Stomach smooth muscle (tissue), 2 donors: ENCODE measurements at regions not wholly inside any gene's neighbourhood (a gene's known extent, or its start where the extent isn't known, plus 50 kb on each side); places are given as distances from the start of the nearest gene placed in this dataset.

Source experiments
- H3K27ac ChIP-seq: one replicate; pipeline ENCODE4 v1.7.0; 2013; ENCODE audit warnings: mild to moderate bottlenecking, low read length, inconsistent platforms
- H3K27me3 ChIP-seq, 2 donors: one replicate each; pipeline ENCODE4 v1.7.0; 2013; ENCODE audit warnings: low read length in 2 of 2; ENCODE audit not compliant: insufficient read depth in 2 of 2, control insufficient read depth in 1 of 2
- H3K36me3 ChIP-seq, 2 donors: one replicate each; pipeline ENCODE4 v1.7.0; 2013; ENCODE audit warnings: low read length in 2 of 2; ENCODE audit not compliant: control insufficient read depth in 2 of 2, insufficient read depth in 2 of 2
- H3K4me1 ChIP-seq: one replicate; pipeline ENCODE4 v1.7.0; 2013; ENCODE audit warnings: low read length; ENCODE audit not compliant: control insufficient read depth, insufficient read depth
- H3K4me3 ChIP-seq, 2 donors: one replicate each; pipeline ENCODE4 v1.7.0; 2013; ENCODE audit warnings: low read length in 2 of 2
- H3K9ac ChIP-seq, 2 donors: one replicate each; pipeline ENCODE4 v1.7.0; 2013; ENCODE audit warnings: low read length in 2 of 2, mild to moderate bottlenecking in 1 of 2
- H3K9me3 ChIP-seq, 2 donors: one replicate each; pipeline ENCODE4 v1.7.0; 2013; ENCODE audit warnings: low read length in 2 of 2; ENCODE audit not compliant: control insufficient read depth in 2 of 2
- donor health status: healthy.
- donor health status: Pancreatic carcinoma.

DNA sequence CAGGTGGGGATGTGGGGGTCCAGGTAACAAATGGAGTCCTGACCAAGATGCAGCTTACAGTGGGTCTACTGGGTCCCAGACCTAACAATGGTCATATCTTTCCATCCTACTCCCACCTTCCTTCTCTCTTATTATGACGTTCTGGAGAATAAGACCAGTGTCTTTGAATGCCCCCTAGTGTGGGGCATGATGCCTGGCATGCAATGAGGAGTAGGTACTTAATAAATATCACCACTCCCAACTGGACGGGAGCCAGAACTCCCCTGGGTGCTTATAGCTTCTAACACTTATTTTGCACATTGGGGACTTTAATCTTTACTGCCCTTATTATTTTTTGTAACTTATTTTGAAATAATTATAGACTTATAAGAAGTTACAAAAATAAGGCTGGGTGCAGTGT is 98.2 kb downstream of the NDFIP1 start:
- H3K9ac ChIP-seq = no peak overlapping the region

DNA sequence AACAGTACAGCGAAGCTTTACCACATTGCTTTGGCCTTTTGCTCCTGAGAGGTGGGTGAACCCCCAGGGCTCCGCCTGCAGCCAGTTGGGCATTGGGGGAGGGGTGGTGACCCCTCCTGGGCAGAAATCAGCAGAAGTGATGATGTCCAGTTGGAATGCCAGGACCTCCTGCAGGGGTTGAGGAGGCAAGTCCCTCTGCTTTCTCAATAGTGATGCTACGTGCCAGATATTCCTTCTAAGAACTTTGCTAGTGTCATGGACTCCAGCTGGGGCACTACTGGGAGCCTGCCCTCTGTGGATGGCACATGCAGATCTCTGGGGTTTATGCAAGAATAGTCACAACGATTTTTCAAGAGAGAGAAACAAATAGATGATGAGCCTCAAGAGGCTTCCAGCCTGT is 95.6 kb downstream of the NDFIP1 start:
- H3K9ac ChIP-seq = no peak overlapping the region
- no peak overlapping the region for H3K27ac ChIP-seq
- H3K9me3 ChIP-seq = no peaks in the 10 kb centered on the region
- no peaks in the 10 kb centered on the region for H3K27me3 ChIP-seq
- no peaks in the 10 kb centered on the region for H3K4me1 ChIP-seq
- H3K36me3 ChIP-seq = no peaks in the 10 kb centered on the region
- H3K4me3 ChIP-seq = no peak overlapping the region

More for the DNA sequence above, 98.2 kb downstream of the NDFIP1 start:
- H3K27me3 ChIP-seq = no peaks in the 10 kb centered on the region
- H3K9me3 ChIP-seq = no peaks in the 10 kb centered on the region
- H3K27ac ChIP-seq = no peak overlapping the region
- H3K4me3 ChIP-seq = no peak overlapping the region
- H3K36me3 ChIP-seq = no peaks in the 10 kb centered on the region
- no peaks in the 10 kb centered on the region for H3K4me1 ChIP-seq
